Aorta (tissue), 5 donors: ENCODE measurements at regions not wholly inside any gene's neighbourhood (a gene's known extent, or its start where the extent isn't known, plus 50 kb on each side); places are given as distances from the start of the nearest gene placed in this dataset.
"Not testable (repeated sequence)": the region's sequence is repeated elsewhere in the genome, so short reads cannot be mapped to it uniquely, and the experiment has no call there.

ENCODE experiments used
- ATAC-seq: fragments of 200-7000 bp; cut with Tn5 transposase; one replicate; pipeline ENCODE4 v1.9.1; 2022; ENCODE audit warnings: moderate library complexity; ENCODE audit not compliant: low FRiP score
- DNase-seq, 2 donors: peaks; one replicate each; pipeline ENCODE4 v3.0.0-alpha.2; 2020
- H3K27ac ChIP-seq, 2 donors: one replicate each; pipeline ENCODE4 v1.5.1; 2013; ENCODE audit warnings: low read length in 2 of 2, mild to moderate bottlenecking in 2 of 2, moderate library complexity in 2 of 2, control low read depth in 1 of 2, inconsistent platforms in 1 of 2, low read depth in 1 of 2
- H3K27me3 ChIP-seq, 2 donors: one replicate each; pipeline ENCODE4 v1.6.1; 2013; ENCODE audit warnings: control low read depth in 1 of 2, low read length in 1 of 2, mild to moderate bottlenecking in 1 of 2, moderate library complexity in 1 of 2; ENCODE audit not compliant: insufficient read depth in 2 of 2, control insufficient read depth in 1 of 2
- H3K36me3 ChIP-seq, 2 donors: one replicate each; pipeline ENCODE4 v1.6.1; 2013; ENCODE audit warnings: control low read depth in 1 of 2, low read length in 1 of 2, mild to moderate bottlenecking in 1 of 2; ENCODE audit not compliant: insufficient read depth in 2 of 2, control insufficient read depth in 1 of 2
- H3K4me1 ChIP-seq, 2 donors: one replicate each; pipeline ENCODE4 v1.6.1; 2013; ENCODE audit warnings: low read length in 2 of 2, control low read depth in 1 of 2, mild to moderate bottlenecking in 1 of 2, moderate library complexity in 1 of 2; ENCODE audit not compliant: insufficient read depth in 2 of 2, control insufficient read depth in 1 of 2
- H3K4me3 ChIP-seq, 2 donors: one replicate each; pipeline ENCODE4 v1.5.1; 2013; ENCODE audit warnings: low read length in 2 of 2, control low read depth in 1 of 2, mild to moderate bottlenecking in 1 of 2
- H3K9me3 ChIP-seq: one replicate; pipeline ENCODE4 v1.6.1; 2013; ENCODE audit warnings: mild to moderate bottlenecking, low read length; ENCODE audit not compliant: control insufficient read depth
- WGBS, 2 donors: extraction: QIAGEN DNeasy Blood & Tissue Kit; methylation state at CpG; one replicate each; pipeline ENCODE4 v1.1.7; 2013; 5-methylcytosine and 5-hydroxymethylcytosine counted together
- intact Hi-C, 2 donors: fragments of 100-400 bp; cut with DNase I; formaldehyde crosslinking; loops; one replicate each; pipeline versions ENCODE4 v1.14.2 to v1.15.0; 2022
- donor health status: healthy with polysubstance abuse.
- donor health status: Bipolar disorder and iron deficiency.
- donor health status: DM: no; HTN: no; CAD: no.
- donor health status: DM: no; HTN: no; CAD: no.
- donor health status: DM: yes; HTN: yes; CAD: no.

DNA sequence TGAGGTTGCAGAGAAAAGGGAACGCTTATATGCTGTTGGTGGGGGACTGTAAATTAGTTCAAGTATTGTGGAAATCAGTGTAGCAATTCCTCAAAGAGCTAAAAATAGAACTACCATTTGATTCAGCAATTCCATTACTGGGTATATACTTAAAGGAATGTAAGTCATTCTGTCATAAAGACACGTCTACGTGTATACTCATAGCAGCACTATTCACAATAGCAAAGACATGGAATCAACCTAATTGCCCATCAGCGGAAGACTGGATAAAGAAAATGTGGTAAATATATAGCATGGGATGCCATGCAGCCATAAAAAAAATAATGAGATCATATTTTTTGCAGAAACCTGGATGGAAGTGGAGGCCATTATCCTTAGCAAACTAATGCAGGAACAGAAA lies 100.0 kb upstream of the NPSR1 start:
- Histone ChIP-seq H3K4me3 (no peak overlapping the region), H3K4me1 (no peaks in the 10 kb centered on the region), H3K36me3 (no peaks in the 10 kb centered on the region), H3K9me3 (peaks cover 3% of the 10 kb centered on the region), H3K27me3 (no peaks in the 10 kb centered on the region), H3K27ac (no peak overlapping the region)
- intact Hi-C loops, result no loop called here
- no peak for ATAC-seq
- 39 to 60% methylated on average over 4 of the region's 4 CpGs for WGBS, 2 donors
- DNase-seq, result no peak

GRCh38 chr7:34564091-34564490 lies 93.9 kb upstream of the NPSR1 start:
- no peaks in the 10 kb centered on the region for H3K4me1 ChIP-seq
- intact Hi-C loops, result no loop called here
- peaks cover 1% of the 10 kb centered on the region for H3K9me3 ChIP-seq
- H3K4me3 ChIP-seq, result no peak overlapping the region
- no peaks in the 10 kb centered on the region for H3K36me3 ChIP-seq
- ATAC-seq (no peak), DNase-seq (no peak)
- H3K27me3 ChIP-seq, result no peaks in the 10 kb centered on the region
- WGBS, 2 donors, result 84 to 87% methylated on average over 7 of the region's 7 CpGs
- no peak overlapping the region for H3K27ac ChIP-seq

DNA sequence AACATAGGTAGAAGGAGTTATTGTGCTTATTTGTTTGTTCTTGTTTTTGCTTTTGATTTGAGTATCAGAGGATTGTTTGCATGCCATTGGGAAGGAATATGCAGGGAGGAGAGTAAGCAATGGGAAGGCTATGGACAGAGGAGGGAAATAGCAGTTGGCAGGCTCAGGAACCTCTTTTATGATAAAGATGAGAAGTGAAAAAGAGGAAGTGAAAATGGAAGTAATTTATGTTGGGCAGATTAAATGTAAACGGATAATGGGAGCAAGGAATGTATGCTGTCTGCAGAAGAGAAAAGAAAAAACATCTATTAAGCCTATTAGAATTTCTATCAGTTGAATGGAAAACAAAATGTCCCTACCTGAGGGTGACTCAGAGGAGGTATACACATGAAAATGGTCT lies 90.1 kb upstream of the NPSR1 start:
- Histone ChIP-seq H3K4me3 (no peak overlapping the region), H3K27ac (no peak overlapping the region), H3K36me3 (no peaks in the 10 kb centered on the region), H3K27me3 (no peaks in the 10 kb centered on the region), H3K4me1 (no peaks in the 10 kb centered on the region), H3K9me3 (no peaks in the 10 kb centered on the region)
- WGBS, 2 donors, result 44 to 49% methylated on average over 1 of the region's 1 CpG
- DNase-seq (no peak), ATAC-seq (no peak)
- intact Hi-C loops, result no loop called here

- Histone ChIP-seq H3K4me3 (no peak overlapping the region), H3K9me3 (no peaks in the 10 kb centered on the region), H3K27me3 (no peaks in the 10 kb centered on the region), H3K4me1 (no peaks in the 10 kb centered on the region), H3K36me3 (no peaks in the 10 kb centered on the region), H3K27ac (no peak overlapping the region)
- ATAC-seq (no peak), DNase-seq (no peak)
- intact Hi-C loops, result no loop called here
- WGBS, 2 donors, result 74 to 78% methylated on average over 6 of the region's 6 CpGs
Observed at GRCh38 chr7:34569975-34570699, 87.9 kb upstream of the NPSR1 start.

DNA sequence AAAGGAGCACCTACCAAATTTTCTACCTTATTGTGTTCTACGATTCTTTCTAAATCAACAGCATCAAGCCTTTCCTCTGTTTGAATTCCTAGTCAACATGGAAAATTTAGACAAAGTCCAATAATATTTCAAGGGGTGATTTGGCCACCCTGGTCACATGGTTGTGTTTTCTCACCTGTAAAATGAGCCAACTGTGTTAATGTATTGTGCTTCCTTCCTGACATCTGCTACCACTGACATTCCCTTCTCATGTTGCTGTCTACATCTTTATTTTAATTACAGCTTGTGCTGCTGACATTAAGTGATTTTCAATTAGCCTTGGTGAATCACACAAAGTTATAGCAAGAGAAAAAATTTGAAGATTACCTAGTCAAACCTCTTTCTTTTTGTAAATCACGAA lies 83.0 kb upstream of the NPSR1 start:
- Histone ChIP-seq H3K27ac (no peak overlapping the region), H3K27me3 (no peaks in the 10 kb centered on the region), H3K9me3 (no peaks in the 10 kb centered on the region), H3K4me3 (no peak overlapping the region), H3K4me1 (no peaks in the 10 kb centered on the region), H3K36me3 (no peaks in the 10 kb centered on the region)
- intact Hi-C loops, result no loop called here
- DNase-seq (no peak), ATAC-seq (no peak)
- WGBS, 2 donors, result 71 to 74% methylated on average over 2 of the region's 2 CpGs

GRCh38 chr7:34577934-34578333 lies 80.1 kb upstream of the NPSR1 start:
- intact Hi-C loops, H3K4me3 ChIP-seq, H3K9me3 ChIP-seq, H3K36me3 ChIP-seq, DNase-seq, H3K27me3 ChIP-seq, ATAC-seq, H3K4me1 ChIP-seq, H3K27ac ChIP-seq: not testable (repeated sequence)
- 94 to 95% methylated on average over 1 of the region's 1 CpG for WGBS, 2 donors

GRCh38 chr7:34581698-34582097 lies 76.3 kb upstream of the NPSR1 start:
- H3K27me3 ChIP-seq, H3K27ac ChIP-seq, H3K36me3 ChIP-seq, ATAC-seq, H3K4me3 ChIP-seq, intact Hi-C loops, DNase-seq, H3K4me1 ChIP-seq, H3K9me3 ChIP-seq: not testable (repeated sequence)
- 89 to 94% methylated on average over 6 of the region's 6 CpGs for WGBS, 2 donors

GRCh38 chr7:34584526-34584925 lies 73.5 kb upstream of the NPSR1 start:
- intact Hi-C loops, result no loop called here
- no peaks in the 10 kb centered on the region for H3K36me3 ChIP-seq
- WGBS, 2 donors, result 81 to 92% methylated on average over 6 of the region's 6 CpGs
- no peaks in the 10 kb centered on the region for H3K27me3 ChIP-seq
- H3K4me3 ChIP-seq, result no peak overlapping the region
- no peak overlapping the region for H3K27ac ChIP-seq
- ATAC-seq (no peak), DNase-seq (no peak)
- H3K4me1 ChIP-seq, result no peaks in the 10 kb centered on the region
- peaks cover 3% of the 10 kb centered on the region for H3K9me3 ChIP-seq

GRCh38 chr7:34596887-34597286 lies 61.1 kb upstream of the NPSR1 start:
- H3K36me3 ChIP-seq, result no peaks in the 10 kb centered on the region
- H3K9me3 ChIP-seq, result no peaks in the 10 kb centered on the region
- H3K4me3 ChIP-seq, result no peak overlapping the region
- WGBS, 2 donors, result 88% methylated on average over 2 of the region's 2 CpGs
- ATAC-seq (no peak), DNase-seq (no peak)
- H3K27ac ChIP-seq, result no peak overlapping the region
- no peaks in the 10 kb centered on the region for H3K4me1 ChIP-seq
- H3K27me3 ChIP-seq, result no peaks in the 10 kb centered on the region
- intact Hi-C loops, result no loop called here
